Panc1 (cell line): ENCODE measurements at regions not wholly inside any gene's neighbourhood (a gene's known extent, or its start where the extent isn't known, plus 50 kb on each side); places are given as distances from the start of the nearest gene placed in this dataset.

Experiments
- ATAC-seq: fragments of 200-7000 bp; cut with Tn5 transposase; 2 replicates; pipeline ENCODE4 v1.9.1; 2020; ENCODE audit warnings: mild to moderate bottlenecking, moderate library complexity
- BruUV-seq: library from RNA; stranded (reverse); fragments of 400-500 nt; replicated peaks from 2 replicates; lab custom pipeline; 2021; lab: Mats Ljungman, UMichigan
- CTCF ChIA-PET: fragments of 300-600 bp; sonication (Branson Sonifier 250); formaldehyde crosslinking; loops from one replicate; lab custom pipeline; 2022; ENCODE audit warnings: antibody characterized with exemption; lab: Charles Lee
- POLR2A ChIA-PET: fragments of 300-600 bp; sonication (Branson Sonifier 250); formaldehyde crosslinking; loops from one replicate; lab custom pipeline; 2022; ENCODE audit warnings: antibody characterized with exemption; lab: Charles Lee
- DNase-seq: peaks from one replicate; pipeline ENCODE4 v3.0.0-alpha.2; 2010; ENCODE audit warnings: low read depth, low spot score
- H3K27ac ChIP-seq: 2 replicates; pipeline ENCODE4 v1.5.1; 2011; ENCODE audit warnings: mild to moderate bottlenecking, low read length, inconsistent platforms
- H3K27me3 ChIP-seq: fragments of 200-500 bp; sonication (Bioruptor generic); 2 replicates; pipeline ENCODE4 v1.6.0; 2014; ENCODE audit warnings: low read length, inconsistent platforms; ENCODE audit not compliant: control insufficient read depth, insufficient read depth
- H3K36me3 ChIP-seq: fragments of 200-500 bp; sonication (Bioruptor generic); 2 replicates; pipeline ENCODE4 v1.5.1; 2014; ENCODE audit warnings: inconsistent platforms, mild to moderate bottlenecking, low read length, moderate library complexity; ENCODE audit not compliant: control insufficient read depth, insufficient read depth
- H3K4me1 ChIP-seq: 2 replicates; pipeline ENCODE4 v1.5.1; 2011; ENCODE audit warnings: inconsistent platforms, mild to moderate bottlenecking, low read length, moderate library complexity; ENCODE audit not compliant: control insufficient read depth, insufficient read depth
- H3K4me3 ChIP-seq, 2 experiments: 2 replicates each; pipeline ENCODE4 v1.5.1; 2011 to 2012; ENCODE audit warnings: low read depth in 2 of 2, low read length in 2 of 2, mild to moderate bottlenecking in 2 of 2, inconsistent platforms in 1 of 2, moderate library complexity in 1 of 2
- H3K9me3 ChIP-seq: fragments of 200-500 bp; sonication (Bioruptor generic); 2 replicates; pipeline ENCODE4 v1.5.1; 2014; ENCODE audit warnings: low read depth, mild to moderate bottlenecking, inconsistent platforms, low read length, moderate library complexity; ENCODE audit not compliant: control insufficient read depth, insufficient read depth
- POLR2AphosphoS5 ChIP-seq: IDR thresholded peaks from 2 replicates; pipeline ENCODE4 v1.6.1; 2012; ENCODE audit warnings: mild to moderate bottlenecking, low read depth, low read length, moderate library complexity
- REST ChIP-seq, 2 experiments: IDR thresholded peaks; 2 replicates each; pipeline ENCODE4 v1.6.1; 2011 to 2012; ENCODE audit warnings: low read depth in 2 of 2, control low read depth in 1 of 2, low read length in 1 of 2, mild to moderate bottlenecking in 1 of 2, moderate library complexity in 1 of 2; ENCODE audit not compliant: insufficient read depth in 1 of 2
- SIN3A ChIP-seq: IDR thresholded peaks from 2 replicates; pipeline ENCODE4 v1.6.1; 2012; ENCODE audit warnings: low read depth, mild to moderate bottlenecking, low read length, moderate library complexity, borderline replicate concordance; ENCODE audit not compliant: insufficient read depth
- TCF7L2 ChIP-seq: IDR thresholded peaks from 2 replicates; pipeline ENCODE4 v1.6.1; 2011; ENCODE audit warnings: mild to moderate bottlenecking, low read depth, low read length, inconsistent platforms
- in situ Hi-C: cut with HindIII; loops from 2 replicates; pipeline ENCODE4 v1.10.0; 2016; ENCODE audit warnings: low sequenced_read_pairs, low pct_unique_long_range_greater_than_20kb
- intact Hi-C: fragments of 100-400 bp; cut with micrococcal nuclease; formaldehyde crosslinking; loops from one replicate; pipeline ENCODE4 v1.10.0; 2022; ENCODE audit not compliant: unreplicated experiment
- TF ChIP-seq, protein P1 (sequence below): fragments of 450-650 bp; IDR thresholded peaks from 2 replicates; pipeline ENCODE4 v1.5.1; 2017; ENCODE audit warnings: mild to moderate bottlenecking

GRCh38 chr13:105285526-105285925 lies 1249.9 kb downstream of the EFNB2 start:
- POLR2A ChIA-PET = no interaction called here

DNA sequence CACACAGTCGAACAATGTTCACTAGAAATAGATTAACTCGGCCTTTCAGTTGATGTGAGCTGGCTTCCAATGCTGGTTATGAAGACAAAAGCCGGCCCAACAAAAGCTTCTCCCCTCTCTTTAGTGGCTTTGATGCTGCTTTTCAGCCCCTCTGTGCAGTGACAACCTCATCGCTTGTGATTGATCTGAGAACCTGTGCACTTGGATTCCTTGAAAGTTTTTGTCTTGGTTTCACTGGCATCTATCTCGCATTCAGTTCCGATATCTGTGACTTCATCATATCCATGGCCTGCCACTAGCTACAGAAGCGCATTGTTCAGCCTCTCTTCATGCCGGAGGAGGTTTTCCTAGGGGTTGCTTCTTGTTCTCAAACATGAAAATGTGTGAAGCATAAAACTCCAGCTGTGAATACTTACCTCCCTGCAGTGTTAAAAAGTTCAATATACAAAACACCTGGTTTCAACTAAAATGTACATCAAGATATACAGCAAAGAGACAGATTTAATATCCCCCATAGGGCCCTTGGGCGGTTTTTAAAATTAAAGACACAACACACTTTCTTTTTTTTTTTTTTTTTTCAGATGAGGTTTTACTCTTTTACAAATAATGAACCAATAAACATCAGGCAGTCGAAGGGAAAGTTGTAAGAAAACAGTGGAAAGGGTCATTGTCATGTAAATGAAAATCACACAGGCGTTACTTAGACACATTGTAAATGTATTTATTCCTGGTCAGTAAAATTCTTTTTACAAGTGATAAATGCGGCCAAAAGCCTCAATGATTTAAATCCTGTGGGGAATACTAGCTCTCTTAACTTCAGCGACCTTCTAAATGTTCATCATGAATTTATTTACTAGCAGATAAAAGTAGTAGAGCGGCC lies 1252.8 kb downstream of the EFNB2 start:
- H3K36me3 ChIP-seq = no peaks in the 10 kb centered on the region
- intact Hi-C loops (no loop called here), in situ Hi-C loops (no loop called here)
- H3K4me1 ChIP-seq = no peaks in the 10 kb centered on the region
- no TSS peak for BruUV-seq
- TF ChIP-seq, protein P1, sequence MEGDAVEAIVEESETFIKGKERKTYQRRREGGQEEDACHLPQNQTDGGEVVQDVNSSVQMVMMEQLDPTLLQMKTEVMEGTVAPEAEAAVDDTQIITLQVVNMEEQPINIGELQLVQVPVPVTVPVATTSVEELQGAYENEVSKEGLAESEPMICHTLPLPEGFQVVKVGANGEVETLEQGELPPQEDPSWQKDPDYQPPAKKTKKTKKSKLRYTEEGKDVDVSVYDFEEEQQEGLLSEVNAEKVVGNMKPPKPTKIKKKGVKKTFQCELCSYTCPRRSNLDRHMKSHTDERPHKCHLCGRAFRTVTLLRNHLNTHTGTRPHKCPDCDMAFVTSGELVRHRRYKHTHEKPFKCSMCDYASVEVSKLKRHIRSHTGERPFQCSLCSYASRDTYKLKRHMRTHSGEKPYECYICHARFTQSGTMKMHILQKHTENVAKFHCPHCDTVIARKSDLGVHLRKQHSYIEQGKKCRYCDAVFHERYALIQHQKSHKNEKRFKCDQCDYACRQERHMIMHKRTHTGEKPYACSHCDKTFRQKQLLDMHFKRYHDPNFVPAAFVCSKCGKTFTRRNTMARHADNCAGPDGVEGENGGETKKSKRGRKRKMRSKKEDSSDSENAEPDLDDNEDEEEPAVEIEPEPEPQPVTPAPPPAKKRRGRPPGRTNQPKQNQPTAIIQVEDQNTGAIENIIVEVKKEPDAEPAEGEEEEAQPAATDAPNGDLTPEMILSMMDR = no peak
- TF ChIP-seq POLR2AphosphoS5 (no peak), SIN3A (no peak), TCF7L2 (no peak), REST (IDR thresholded peaks at IDR 0.05; ENCODE audit: insufficient read depth in 1 of 2, low read depth in 2 of 2, low read length in 1 of 2) (no peak)
- CTCF ChIA-PET = no interaction called here
- DNase-seq = no peak
- H3K27me3 ChIP-seq = no peaks in the 10 kb centered on the region
- H3K9me3 ChIP-seq = no peaks in the 10 kb centered on the region
- POLR2A ChIA-PET = no interaction called here
- ATAC-seq = no peak
- no peak overlapping the region for H3K27ac ChIP-seq
- H3K4me3 ChIP-seq = no peak overlapping the region

More at GRCh38 chr13:105285526-105285925, 1249.9 kb downstream of the EFNB2 start:
- Histone ChIP-seq H3K4me1 (no peaks in the 10 kb centered on the region), H3K27me3 (no peaks in the 10 kb centered on the region), H3K4me3 (no peak overlapping the region), H3K36me3 (no peaks in the 10 kb centered on the region), H3K9me3 (no peaks in the 10 kb centered on the region), H3K27ac (no peak overlapping the region)
- intact Hi-C loops = no loop called here
- TF ChIP-seq POLR2AphosphoS5 = no peak
- TF ChIP-seq, protein P1 = no peak
- no peak for TF ChIP-seq SIN3A
- TF ChIP-seq REST (IDR thresholded peaks at IDR 0.05; ENCODE audit: insufficient read depth in 1 of 2, low read depth in 2 of 2, low read length in 1 of 2) = no peak
- no peak for TF ChIP-seq TCF7L2
- in situ Hi-C loops = no loop called here
- ATAC-seq (no peak), DNase-seq (no peak)
- CTCF ChIA-PET = no interaction called here
- no TSS peak for BruUV-seq
